ENCODE measurements at regions not wholly inside any gene's neighbourhood (a gene's known extent, or its start where the extent isn't known, plus 50 kb on each side); places are given as distances from the start of the nearest gene placed in this dataset.

DNA sequence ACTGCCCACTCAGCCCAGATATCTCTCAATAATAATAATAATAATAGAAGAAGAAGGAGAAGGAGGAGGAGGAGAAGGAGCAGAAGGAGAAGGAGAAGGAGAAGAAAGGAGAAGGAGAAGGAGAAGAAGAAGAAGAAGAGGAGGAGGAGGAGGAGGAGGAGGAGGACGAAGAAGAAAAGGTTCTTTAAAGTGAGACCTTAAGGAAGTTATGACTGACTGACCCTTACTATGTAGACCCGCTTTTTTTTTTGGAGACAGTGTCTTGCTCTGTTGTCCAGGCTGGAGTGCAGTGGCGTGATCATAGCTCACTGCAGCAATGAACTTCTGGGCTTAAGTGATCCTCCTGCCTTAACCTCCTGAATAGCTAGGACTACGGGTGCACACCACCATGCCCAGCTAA is 88.9 kb upstream of the RFX8 start:
- H3K4me1 ChIP-seq, result no peaks in the 10 kb centered on the region
- TF ChIP-seq, protein P1, sequence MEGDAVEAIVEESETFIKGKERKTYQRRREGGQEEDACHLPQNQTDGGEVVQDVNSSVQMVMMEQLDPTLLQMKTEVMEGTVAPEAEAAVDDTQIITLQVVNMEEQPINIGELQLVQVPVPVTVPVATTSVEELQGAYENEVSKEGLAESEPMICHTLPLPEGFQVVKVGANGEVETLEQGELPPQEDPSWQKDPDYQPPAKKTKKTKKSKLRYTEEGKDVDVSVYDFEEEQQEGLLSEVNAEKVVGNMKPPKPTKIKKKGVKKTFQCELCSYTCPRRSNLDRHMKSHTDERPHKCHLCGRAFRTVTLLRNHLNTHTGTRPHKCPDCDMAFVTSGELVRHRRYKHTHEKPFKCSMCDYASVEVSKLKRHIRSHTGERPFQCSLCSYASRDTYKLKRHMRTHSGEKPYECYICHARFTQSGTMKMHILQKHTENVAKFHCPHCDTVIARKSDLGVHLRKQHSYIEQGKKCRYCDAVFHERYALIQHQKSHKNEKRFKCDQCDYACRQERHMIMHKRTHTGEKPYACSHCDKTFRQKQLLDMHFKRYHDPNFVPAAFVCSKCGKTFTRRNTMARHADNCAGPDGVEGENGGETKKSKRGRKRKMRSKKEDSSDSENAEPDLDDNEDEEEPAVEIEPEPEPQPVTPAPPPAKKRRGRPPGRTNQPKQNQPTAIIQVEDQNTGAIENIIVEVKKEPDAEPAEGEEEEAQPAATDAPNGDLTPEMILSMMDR (IDR thresholded peaks at IDR 0.05), result no peak

DNA sequence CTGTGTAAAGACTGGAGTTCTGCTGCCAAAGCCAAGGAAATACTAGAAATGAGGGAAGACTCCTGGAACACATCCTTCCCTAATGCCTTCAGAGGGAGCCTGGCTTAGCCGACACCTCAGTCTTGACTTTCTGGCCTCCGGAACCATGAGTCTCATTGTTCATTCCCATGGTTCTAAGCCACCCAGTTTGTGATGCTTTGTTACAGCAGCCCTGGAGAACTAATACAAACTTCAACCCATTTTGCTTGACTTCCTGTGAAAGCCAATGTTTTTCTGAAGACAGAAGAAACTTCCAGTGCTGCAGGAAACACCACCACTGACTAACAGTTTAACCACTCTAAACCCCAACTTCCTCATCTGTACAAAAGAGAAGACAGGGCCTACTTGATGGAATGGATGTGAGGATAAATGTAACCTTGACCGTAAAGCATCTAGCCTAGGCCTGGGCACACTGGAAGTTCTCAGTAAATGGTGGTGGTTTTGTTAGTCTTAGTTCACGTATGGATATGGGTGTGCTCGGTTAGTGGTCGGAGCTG is 85.9 kb upstream of the RFX8 start:
- TF ChIP-seq, protein P1 (IDR thresholded peaks at IDR 0.05), result no peak
- Histone ChIP-seq H3K4me1 (no peaks in the 10 kb centered on the region), H3K27me3 (no peaks in the 10 kb centered on the region), H3K9me3 (no peaks in the 10 kb centered on the region), H3K36me3 (no peaks in the 10 kb centered on the region), H3K4me3 (no peak overlapping the region), H3K9ac (ENCODE audit: low read depth in 2 of 2, low read length in 2 of 2) (no peak overlapping the region), H3K27ac (no peak overlapping the region)
- no peak for DNase-seq
- intact Hi-C loops (cut with DNase I), result no loop called here

More for the DNA sequence above, 88.9 kb upstream of the RFX8 start:
- H3K27me3 ChIP-seq, result no peaks in the 10 kb centered on the region
- no peaks in the 10 kb centered on the region for H3K9me3 ChIP-seq
- H3K27ac ChIP-seq, result no peak overlapping the region
- DNase-seq, result no peak
- no peak overlapping the region for H3K9ac ChIP-seq (ENCODE audit: low read depth in 2 of 2, low read length in 2 of 2)
- no peak overlapping the region for H3K4me3 ChIP-seq
- no peaks in the 10 kb centered on the region for H3K36me3 ChIP-seq
- intact Hi-C loops (cut with DNase I), result no loop called here

DNA sequence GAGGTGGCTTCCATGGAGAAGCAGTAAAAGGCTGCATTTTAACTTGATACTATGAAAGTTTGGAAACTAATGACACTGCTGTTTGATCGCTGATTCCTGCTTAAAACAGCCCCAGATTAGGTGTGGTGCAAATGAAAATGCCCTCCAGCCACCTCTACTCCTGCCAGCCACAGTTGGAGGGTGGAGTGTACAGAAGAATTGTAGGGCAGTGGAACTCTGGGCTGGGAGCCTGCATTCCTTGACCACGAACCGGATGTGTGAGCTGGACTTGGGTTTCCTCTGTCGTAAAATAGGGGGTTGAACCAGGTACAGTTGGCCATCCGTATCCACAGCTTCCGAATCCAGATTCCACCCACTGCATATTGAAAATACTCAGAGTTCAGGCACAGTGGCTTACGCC is 84.6 kb upstream of the RFX8 start:
- no peaks in the 10 kb centered on the region for H3K9me3 ChIP-seq
- H3K9ac ChIP-seq (ENCODE audit: low read depth in 2 of 2, low read length in 2 of 2), result no peak overlapping the region
- TF ChIP-seq, protein P1 (IDR thresholded peaks at IDR 0.05), result no peak
- no peaks in the 10 kb centered on the region for H3K36me3 ChIP-seq
- intact Hi-C loops (cut with DNase I), result no loop called here
- H3K27ac ChIP-seq, result no peak overlapping the region
- H3K4me1 ChIP-seq, result no peaks in the 10 kb centered on the region
- DNase-seq, result no peak
- no peak overlapping the region for H3K4me3 ChIP-seq
- no peaks in the 10 kb centered on the region for H3K27me3 ChIP-seq

DNA sequence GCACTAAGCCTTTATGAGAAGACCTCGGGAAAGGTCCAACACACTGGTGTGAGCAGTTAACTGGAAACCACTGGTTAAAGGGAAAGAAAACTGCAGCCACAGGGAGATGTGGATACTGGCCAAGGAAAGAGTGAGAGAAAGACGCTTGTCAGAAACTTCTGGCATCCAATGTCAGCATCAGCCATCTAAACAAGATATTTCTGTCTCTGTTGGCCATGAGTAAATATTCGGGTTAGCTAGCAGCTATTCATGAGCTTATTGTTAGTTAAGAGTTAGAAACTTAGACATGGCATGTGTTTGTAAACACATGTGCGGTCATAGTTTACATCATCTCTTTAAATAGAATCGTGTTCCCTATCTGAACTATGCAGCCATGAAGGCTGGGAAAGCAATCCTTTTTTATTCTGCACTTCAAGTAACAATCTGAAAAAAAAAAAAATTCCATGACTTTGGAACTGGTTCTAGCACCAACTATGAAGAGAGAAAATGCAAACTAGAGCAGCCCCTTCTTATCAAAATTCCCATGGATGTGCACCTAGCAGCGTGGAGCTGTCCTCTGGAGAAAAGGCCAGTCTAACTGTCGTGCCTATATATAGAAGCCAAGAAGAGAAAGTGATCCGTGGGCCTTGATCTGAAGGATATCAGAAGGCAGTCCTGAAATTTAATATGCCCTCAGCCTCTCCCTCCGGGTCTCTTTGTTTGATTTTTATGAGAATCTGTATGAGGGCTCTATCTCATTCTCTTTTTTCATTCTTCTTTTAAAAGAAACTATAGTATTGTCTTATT is 84.0 kb upstream of the RFX8 start:
- H3K27me3 ChIP-seq, result no peaks in the 10 kb centered on the region
- H3K9me3 ChIP-seq, result no peaks in the 10 kb centered on the region
- no peaks in the 10 kb centered on the region for H3K36me3 ChIP-seq
- no peak overlapping the region for H3K4me3 ChIP-seq
- H3K4me1 ChIP-seq, result no peaks in the 10 kb centered on the region
- TF ChIP-seq, protein P1 (IDR thresholded peaks at IDR 0.05), result no peak
- no peak overlapping the region for H3K9ac ChIP-seq (ENCODE audit: low read depth in 2 of 2, low read length in 2 of 2)
- no peak for DNase-seq
- intact Hi-C loops (cut with DNase I), result no loop called here
- H3K27ac ChIP-seq, result peak overlapping the region; percentile 35

DNA sequence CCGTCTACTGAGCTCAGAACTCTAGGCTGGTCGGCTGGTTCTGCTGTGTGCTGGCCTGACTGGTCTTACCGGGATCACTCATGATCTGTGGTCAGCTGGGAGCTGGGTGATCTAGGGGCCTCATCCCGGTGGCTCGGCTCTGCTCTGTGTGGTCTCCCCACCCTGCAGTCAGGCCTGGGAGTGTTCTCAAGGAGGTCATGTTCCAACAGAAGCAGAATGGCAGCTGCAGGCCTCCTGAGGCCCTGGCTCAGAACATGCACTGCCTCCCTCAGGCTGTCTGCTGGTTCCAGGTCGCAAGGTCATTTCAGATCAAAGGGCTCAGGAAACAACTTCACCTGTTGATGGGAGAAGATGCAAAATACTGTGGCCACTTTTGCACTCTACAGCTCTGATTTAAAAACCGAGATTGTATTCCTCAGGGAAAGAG is 81.1 kb upstream of the RFX8 start:
- no peak overlapping the region for H3K9ac ChIP-seq (ENCODE audit: low read depth in 2 of 2, low read length in 2 of 2)
- H3K4me1 ChIP-seq, result no peaks in the 10 kb centered on the region
- H3K9me3 ChIP-seq, result no peaks in the 10 kb centered on the region
- no peak overlapping the region for H3K4me3 ChIP-seq
- H3K27ac ChIP-seq, result no peak overlapping the region
- DNase-seq, result no peak
- TF ChIP-seq, protein P1 (IDR thresholded peaks at IDR 0.05), result no peak
- H3K36me3 ChIP-seq, result no peaks in the 10 kb centered on the region
- intact Hi-C loops (cut with DNase I), result no loop called here
- H3K27me3 ChIP-seq, result no peaks in the 10 kb centered on the region

All from colonic mucosa (tissue), 4 donors.